ENCODE measurements at regions not wholly inside any gene's neighbourhood (a gene's known extent, or its start where the extent isn't known, plus 50 kb on each side); places are given as distances from the start of the nearest gene placed in this dataset.

DNA sequence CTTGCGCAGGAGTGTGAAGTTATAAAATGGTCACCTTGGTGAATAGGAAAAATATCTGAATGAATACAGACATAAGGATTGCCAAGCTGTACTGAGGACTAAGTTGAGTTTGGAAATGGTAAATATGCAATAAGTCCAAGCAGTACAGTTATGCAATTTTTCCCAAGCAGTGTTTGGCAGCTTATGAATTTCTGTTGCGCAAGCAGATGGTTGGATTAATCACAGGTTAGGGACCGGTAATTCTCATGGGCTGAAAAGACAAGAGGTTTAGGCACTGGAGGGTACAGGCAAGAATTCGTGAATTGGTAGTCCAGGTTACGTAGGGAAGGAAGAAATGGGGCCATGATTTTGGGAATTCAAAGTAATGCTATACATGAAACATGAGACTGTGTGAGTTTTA, 210.3 kb downstream of the RAP2B start:
- TF ChIP-seq, protein P1, sequence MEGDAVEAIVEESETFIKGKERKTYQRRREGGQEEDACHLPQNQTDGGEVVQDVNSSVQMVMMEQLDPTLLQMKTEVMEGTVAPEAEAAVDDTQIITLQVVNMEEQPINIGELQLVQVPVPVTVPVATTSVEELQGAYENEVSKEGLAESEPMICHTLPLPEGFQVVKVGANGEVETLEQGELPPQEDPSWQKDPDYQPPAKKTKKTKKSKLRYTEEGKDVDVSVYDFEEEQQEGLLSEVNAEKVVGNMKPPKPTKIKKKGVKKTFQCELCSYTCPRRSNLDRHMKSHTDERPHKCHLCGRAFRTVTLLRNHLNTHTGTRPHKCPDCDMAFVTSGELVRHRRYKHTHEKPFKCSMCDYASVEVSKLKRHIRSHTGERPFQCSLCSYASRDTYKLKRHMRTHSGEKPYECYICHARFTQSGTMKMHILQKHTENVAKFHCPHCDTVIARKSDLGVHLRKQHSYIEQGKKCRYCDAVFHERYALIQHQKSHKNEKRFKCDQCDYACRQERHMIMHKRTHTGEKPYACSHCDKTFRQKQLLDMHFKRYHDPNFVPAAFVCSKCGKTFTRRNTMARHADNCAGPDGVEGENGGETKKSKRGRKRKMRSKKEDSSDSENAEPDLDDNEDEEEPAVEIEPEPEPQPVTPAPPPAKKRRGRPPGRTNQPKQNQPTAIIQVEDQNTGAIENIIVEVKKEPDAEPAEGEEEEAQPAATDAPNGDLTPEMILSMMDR (IDR thresholded peaks at IDR 0.05) = no peak
- no peak for TF ChIP-seq POLR2A (IDR thresholded peaks at IDR 0.05)

Measured in heart left ventricle (tissue), 13 donors.